Suppressor macrophage (primary cell): ENCODE measurements at regions not wholly inside any gene's neighbourhood (a gene's known extent, or its start where the extent isn't known, plus 50 kb on each side); places are given as distances from the start of the nearest gene placed in this dataset.
"Not testable (repeated sequence)": the region's sequence is repeated elsewhere in the genome, so short reads cannot be mapped to it uniquely, and the experiment has no call there.

Experiments
- DNase-seq, 4 experiments: peaks; one replicate each; pipeline ENCODE4 v3.0.0-alpha.2; 2020 to 2022

GRCh38 chr22:22697377-22698117 is 53.1 kb downstream of the GGTLC2 start:
- DNase-seq, result no peak

- peak in 2 of 4 experiments; percentile 42 to 45 for DNase-seq
These were observed 53.9 kb downstream of the GGTLC2 start for GRCh38 chr22:22698263-22698750.

GRCh38 chr22:22700631-22701030 is 56.2 kb downstream of the GGTLC2 start:
- DNase-seq, result no peak

GRCh38 chr22:22701557-22701956 is 57.1 kb downstream of the GGTLC2 start:
- DNase-seq, result not testable (repeated sequence)

- DNase-seq, result peak in 1 of 4 experiments; percentile 49
These were observed 58.1 kb downstream of the GGTLC2 start for GRCh38 chr22:22702237-22703202.

- no peak for DNase-seq
These were observed 58.8 kb downstream of the GGTLC2 start for GRCh38 chr22:22703203-22703570.

- DNase-seq, result no peak
These were observed 59.3 kb downstream of the GGTLC2 start for GRCh38 chr22:22703715-22704114.

- no peak for DNase-seq
These were observed 59.9 kb downstream of the GGTLC2 start for GRCh38 chr22:22704156-22704946.

- no peak for DNase-seq
These were observed 61.1 kb downstream of the GGTLC2 start for GRCh38 chr22:22705328-22706100.

GRCh38 chr22:22706253-22706915 is 62.0 kb downstream of the GGTLC2 start:
- peak; percentile 49 to 67 (median 64) for DNase-seq

- no peak for DNase-seq
These were observed 65.5 kb downstream of the GGTLC2 start for GRCh38 chr22:22709719-22710445.

- peak; percentile 50 to 79 (median 57) for DNase-seq
These were observed 66.5 kb downstream of the GGTLC2 start for GRCh38 chr22:22710719-22711531.

- no peak for DNase-seq
These were observed 67.1 kb downstream of the GGTLC2 start for GRCh38 chr22:22711532-22711913.

- DNase-seq, result peak in 1 of 4 experiments; percentile 24
These were observed 67.8 kb downstream of the GGTLC2 start for GRCh38 chr22:22712092-22712658.

GRCh38 chr22:22712666-22713365 is 68.4 kb downstream of the GGTLC2 start:
- DNase-seq, result peak in 3 of 4 experiments; percentile 34 to 36 (median 34)

GRCh38 chr22:22713416-22713815 is 69.0 kb downstream of the GGTLC2 start:
- DNase-seq, result no peak

- DNase-seq, result peak; percentile 62 to 91 (median 82)
These were observed 70.4 kb downstream of the GGTLC2 start for GRCh38 chr22:22714600-22715335.
